HG02938 (cell line): ENCODE measurements at regions not wholly inside any gene's neighbourhood (a gene's known extent, or its start where the extent isn't known, plus 50 kb on each side); places are given as distances from the start of the nearest gene placed in this dataset.
A peak's percentile ranks its signal among the peaks of the same experiment; 100 is the strongest.
"Not testable (repeated sequence)": the region's sequence is repeated elsewhere in the genome, so short reads cannot be mapped to it uniquely, and the experiment has no call there.

Experiments used
- ATAC-seq: cut with Tn5 transposase; IDR thresholded peaks from one replicate; pipeline ENCODE4 v1.9.1; 2021; ENCODE audit warnings: mild to moderate bottlenecking, moderate library complexity; ENCODE audit not compliant: unreplicated experiment

GRCh38 chr4:137890812-137891211 lies 351.3 kb downstream of the SLC7A11 start:
- ATAC-seq, result no peak

GRCh38 chr4:137881641-137882040 lies 349.3 kb upstream of the PCDH18 start:
- ATAC-seq, result no peak

- not testable (repeated sequence) for ATAC-seq
These were observed 335.8 kb upstream of the PCDH18 start for GRCh38 chr4:137868067-137868466.

- ATAC-seq, result no peak
These were observed 334.4 kb upstream of the PCDH18 start for GRCh38 chr4:137866671-137867070.

GRCh38 chr4:137861682-137862081 lies 329.4 kb upstream of the PCDH18 start:
- no peak for ATAC-seq

- no peak for ATAC-seq
These were observed 321.1 kb upstream of the PCDH18 start for GRCh38 chr4:137853424-137853823.

- ATAC-seq, result no peak
These were observed 320.0 kb upstream of the PCDH18 start for GRCh38 chr4:137852326-137852725.

GRCh38 chr4:137851435-137851834 lies 319.1 kb upstream of the PCDH18 start:
- ATAC-seq, result no peak

GRCh38 chr4:137827945-137828344 lies 295.7 kb upstream of the PCDH18 start:
- not testable (repeated sequence) for ATAC-seq

GRCh38 chr4:137825505-137825904 lies 293.2 kb upstream of the PCDH18 start:
- no peak for ATAC-seq

- ATAC-seq, result no peak
These were observed 290.7 kb upstream of the PCDH18 start for GRCh38 chr4:137823007-137823406.

GRCh38 chr4:137819964-137820383 lies 287.7 kb upstream of the PCDH18 start:
- ATAC-seq, result peak; percentile 92

GRCh38 chr4:137812258-137812657 lies 280.0 kb upstream of the PCDH18 start:
- ATAC-seq, result no peak

- ATAC-seq, result no peak
These were observed 274.1 kb upstream of the PCDH18 start for GRCh38 chr4:137806420-137806819.

GRCh38 chr4:137804906-137805495 lies 272.7 kb upstream of the PCDH18 start:
- ATAC-seq, result no peak

- no peak for ATAC-seq
These were observed 268.6 kb upstream of the PCDH18 start for GRCh38 chr4:137800861-137801260.

GRCh38 chr4:137794764-137795254 lies 262.5 kb upstream of the PCDH18 start:
- no peak for ATAC-seq

- ATAC-seq, result not testable (repeated sequence)
These were observed 257.0 kb upstream of the PCDH18 start for GRCh38 chr4:137789263-137789662.

- ATAC-seq, result not testable (repeated sequence)
These were observed 251.6 kb upstream of the PCDH18 start for GRCh38 chr4:137783923-137784322.

GRCh38 chr4:137775701-137776100 lies 243.4 kb upstream of the PCDH18 start:
- no peak for ATAC-seq

- ATAC-seq, result no peak
These were observed 242.2 kb upstream of the PCDH18 start for GRCh38 chr4:137774501-137774900.

GRCh38 chr4:137768881-137769280 lies 236.6 kb upstream of the PCDH18 start:
- no peak for ATAC-seq

- ATAC-seq, result no peak
These were observed 235.9 kb upstream of the PCDH18 start for GRCh38 chr4:137768196-137768595.
